ENCODE measurements at regions not wholly inside any gene's neighbourhood (a gene's known extent, or its start where the extent isn't known, plus 50 kb on each side); places are given as distances from the start of the nearest gene placed in this dataset.

GRCh38 chr16:55214974-55215494 is 109.0 kb upstream of the IRX6 start:
- DNase-seq = no peak
- H2AFZ ChIP-seq (ENCODE audit: insufficient read depth, low read length, poor library complexity) = no peak overlapping the region
- no peaks in the 10 kb centered on the region for H3K36me3 ChIP-seq (ENCODE audit: control insufficient read depth in 1 of 2, insufficient read depth in 2 of 2, low read length in 2 of 2)
- H3K23ac ChIP-seq (ENCODE audit: low read length) = no peak overlapping the region
- H3K9me3 ChIP-seq (ENCODE audit: insufficient read depth, low read depth, low read length) = no peaks in the 10 kb centered on the region
- H3K18ac ChIP-seq (ENCODE audit: low read length) = no peak overlapping the region
- H2BK5ac ChIP-seq (ENCODE audit: low read depth, low read length, poor library complexity) = no peak overlapping the region
- H3K27ac ChIP-seq (ENCODE audit: low read depth, low read length) = no peak overlapping the region
- no peaks in the 10 kb centered on the region for H3K79me1 ChIP-seq (ENCODE audit: low read length)
- H4K12ac ChIP-seq (ENCODE audit: low read depth, low read length) = no peak overlapping the region
- no peak overlapping the region for H2AK5ac ChIP-seq (ENCODE audit: low read length)
- no peak overlapping the region for H4K91ac ChIP-seq (ENCODE audit: low read depth, low read length)
- H2BK12ac ChIP-seq (ENCODE audit: low read length) = no peak overlapping the region
- H3K4me3 ChIP-seq (ENCODE audit: low read depth, low read length) = no peak overlapping the region
- no peak overlapping the region for H4K8ac ChIP-seq (ENCODE audit: low read depth, low read length)
- no peaks in the 10 kb centered on the region for H3K4me1 ChIP-seq (ENCODE audit: control insufficient read depth in 1 of 2, insufficient read depth in 2 of 2, low read length in 2 of 2)
- H3K9ac ChIP-seq (ENCODE audit: low read length) = no peak overlapping the region
- H2BK120ac ChIP-seq (ENCODE audit: insufficient read depth, low read length, poor library complexity) = no peak overlapping the region
- WGBS (ENCODE audit: extremely low coverage, insufficient coverage, insufficient read length) = no CpG with 5 or more reads among the region's 5 CpGs
- no peak overlapping the region for H3K4me2 ChIP-seq (ENCODE audit: low read length)
- no peak overlapping the region for H3K4ac ChIP-seq (ENCODE audit: low read depth, low read length)
- no peak overlapping the region for H3K14ac ChIP-seq (ENCODE audit: low read length)
- H3K27me3 ChIP-seq (ENCODE audit: insufficient read depth, low read length) = no peaks in the 10 kb centered on the region
- H3K79me2 ChIP-seq (ENCODE audit: control insufficient read depth, insufficient read depth, low read length, poor library complexity) = no peaks in the 10 kb centered on the region

- Histone ChIP-seq H3K9ac (ENCODE audit: low read length) (no peak overlapping the region), H4K91ac (ENCODE audit: low read depth, low read length) (no peak overlapping the region), H2AK5ac (ENCODE audit: low read length) (no peak overlapping the region), H3K36me3 (ENCODE audit: control insufficient read depth in 1 of 2, insufficient read depth in 2 of 2, low read length in 2 of 2) (no peaks in the 10 kb centered on the region), H3K4me1 (ENCODE audit: control insufficient read depth in 1 of 2, insufficient read depth in 2 of 2, low read length in 2 of 2) (no peaks in the 10 kb centered on the region), H2BK5ac (ENCODE audit: low read depth, low read length, poor library complexity) (no peak overlapping the region), H3K4ac (ENCODE audit: low read depth, low read length) (no peak overlapping the region), H2BK120ac (ENCODE audit: insufficient read depth, low read length, poor library complexity) (no peak overlapping the region), H3K27ac (ENCODE audit: low read depth, low read length) (no peak overlapping the region), H3K18ac (ENCODE audit: low read length) (no peak overlapping the region), H3K79me1 (ENCODE audit: low read length) (no peaks in the 10 kb centered on the region), H3K4me2 (ENCODE audit: low read length) (no peak overlapping the region), H2BK12ac (ENCODE audit: low read length) (no peak overlapping the region), H2AFZ (ENCODE audit: insufficient read depth, low read length, poor library complexity) (no peak overlapping the region), H4K12ac (ENCODE audit: low read depth, low read length) (no peak overlapping the region), H4K8ac (ENCODE audit: low read depth, low read length) (no peak overlapping the region), H3K79me2 (ENCODE audit: control insufficient read depth, insufficient read depth, low read length, poor library complexity) (no peaks in the 10 kb centered on the region), H3K23ac (ENCODE audit: low read length) (no peak overlapping the region), H3K4me3 (ENCODE audit: low read depth, low read length) (no peak overlapping the region), H3K14ac (ENCODE audit: low read length) (no peak overlapping the region), H3K9me3 (ENCODE audit: insufficient read depth, low read depth, low read length) (no peaks in the 10 kb centered on the region), H3K27me3 (ENCODE audit: insufficient read depth, low read length) (no peaks in the 10 kb centered on the region)
- WGBS (ENCODE audit: extremely low coverage, insufficient coverage, insufficient read length) = no CpG with 5 or more reads among the region's 2 CpGs
- DNase-seq = no peak
Measured at GRCh38 chr16:55217392-55217791, 106.6 kb upstream of the IRX6 start.

- WGBS (ENCODE audit: extremely low coverage, insufficient coverage, insufficient read length) = no CpG with 5 or more reads among the region's 3 CpGs
- no peaks in the 10 kb centered on the region for H3K79me1 ChIP-seq (ENCODE audit: low read length)
- H4K12ac ChIP-seq (ENCODE audit: low read depth, low read length) = no peak overlapping the region
- H3K36me3 ChIP-seq (ENCODE audit: control insufficient read depth in 1 of 2, insufficient read depth in 2 of 2, low read length in 2 of 2) = no peaks in the 10 kb centered on the region
- H4K91ac ChIP-seq (ENCODE audit: low read depth, low read length) = no peak overlapping the region
- H3K27ac ChIP-seq (ENCODE audit: low read depth, low read length) = no peak overlapping the region
- no peak overlapping the region for H3K4me2 ChIP-seq (ENCODE audit: low read length)
- H3K4me3 ChIP-seq (ENCODE audit: low read depth, low read length) = no peak overlapping the region
- no peak overlapping the region for H3K14ac ChIP-seq (ENCODE audit: low read length)
- H3K9me3 ChIP-seq (ENCODE audit: insufficient read depth, low read depth, low read length) = no peaks in the 10 kb centered on the region
- H3K4ac ChIP-seq (ENCODE audit: low read depth, low read length) = no peak overlapping the region
- no peak overlapping the region for H3K18ac ChIP-seq (ENCODE audit: low read length)
- H3K27me3 ChIP-seq (ENCODE audit: insufficient read depth, low read length) = no peaks in the 10 kb centered on the region
- no peak overlapping the region for H3K23ac ChIP-seq (ENCODE audit: low read length)
- H2BK5ac ChIP-seq (ENCODE audit: low read depth, low read length, poor library complexity) = no peak overlapping the region
- H2BK12ac ChIP-seq (ENCODE audit: low read length) = no peak overlapping the region
- H2AK5ac ChIP-seq (ENCODE audit: low read length) = no peak overlapping the region
- H3K4me1 ChIP-seq (ENCODE audit: control insufficient read depth in 1 of 2, insufficient read depth in 2 of 2, low read length in 2 of 2) = no peaks in the 10 kb centered on the region
- DNase-seq = no peak
- no peak overlapping the region for H2BK120ac ChIP-seq (ENCODE audit: insufficient read depth, low read length, poor library complexity)
- no peaks in the 10 kb centered on the region for H3K79me2 ChIP-seq (ENCODE audit: control insufficient read depth, insufficient read depth, low read length, poor library complexity)
- H3K9ac ChIP-seq (ENCODE audit: low read length) = no peak overlapping the region
- H2AFZ ChIP-seq (ENCODE audit: insufficient read depth, low read length, poor library complexity) = no peak overlapping the region
- H4K8ac ChIP-seq (ENCODE audit: low read depth, low read length) = no peak overlapping the region
Measured at GRCh38 chr16:55221836-55222235, 102.2 kb upstream of the IRX6 start.

GRCh38 chr16:55222486-55222885 is 101.5 kb upstream of the IRX6 start:
- H2AFZ ChIP-seq (ENCODE audit: insufficient read depth, low read length, poor library complexity) = no peak overlapping the region
- no peaks in the 10 kb centered on the region for H3K36me3 ChIP-seq (ENCODE audit: control insufficient read depth in 1 of 2, insufficient read depth in 2 of 2, low read length in 2 of 2)
- no peaks in the 10 kb centered on the region for H3K27me3 ChIP-seq (ENCODE audit: insufficient read depth, low read length)
- H3K4me2 ChIP-seq (ENCODE audit: low read length) = no peak overlapping the region
- no peak overlapping the region for H2BK5ac ChIP-seq (ENCODE audit: low read depth, low read length, poor library complexity)
- no peak overlapping the region for H2BK120ac ChIP-seq (ENCODE audit: insufficient read depth, low read length, poor library complexity)
- no peak overlapping the region for H4K91ac ChIP-seq (ENCODE audit: low read depth, low read length)
- H3K23ac ChIP-seq (ENCODE audit: low read length) = no peak overlapping the region
- no peak overlapping the region for H3K4me3 ChIP-seq (ENCODE audit: low read depth, low read length)
- DNase-seq = no peak
- H3K18ac ChIP-seq (ENCODE audit: low read length) = no peak overlapping the region
- H3K79me2 ChIP-seq (ENCODE audit: control insufficient read depth, insufficient read depth, low read length, poor library complexity) = no peaks in the 10 kb centered on the region
- H3K27ac ChIP-seq (ENCODE audit: low read depth, low read length) = no peak overlapping the region
- H2AK5ac ChIP-seq (ENCODE audit: low read length) = no peak overlapping the region
- H3K14ac ChIP-seq (ENCODE audit: low read length) = no peak overlapping the region
- H3K4ac ChIP-seq (ENCODE audit: low read depth, low read length) = no peak overlapping the region
- H3K4me1 ChIP-seq (ENCODE audit: control insufficient read depth in 1 of 2, insufficient read depth in 2 of 2, low read length in 2 of 2) = no peaks in the 10 kb centered on the region
- no peaks in the 10 kb centered on the region for H3K79me1 ChIP-seq (ENCODE audit: low read length)
- no peak overlapping the region for H2BK12ac ChIP-seq (ENCODE audit: low read length)
- H3K9me3 ChIP-seq (ENCODE audit: insufficient read depth, low read depth, low read length) = no peaks in the 10 kb centered on the region
- H4K8ac ChIP-seq (ENCODE audit: low read depth, low read length) = no peak overlapping the region
- H4K12ac ChIP-seq (ENCODE audit: low read depth, low read length) = no peak overlapping the region
- no CpG with 5 or more reads among the region's 7 CpGs for WGBS (ENCODE audit: extremely low coverage, insufficient coverage, insufficient read length)
- no peak overlapping the region for H3K9ac ChIP-seq (ENCODE audit: low read length)
